Erythroblast (primary cell): ENCODE measurements at regions not wholly inside any gene's neighbourhood (a gene's known extent, or its start where the extent isn't known, plus 50 kb on each side); places are given as distances from the start of the nearest gene placed in this dataset.

Experiments
- GATA1 ChIP-seq: IDR thresholded peaks from 2 replicates; pipeline ENCODE4 v1.6.1; 2011; ENCODE audit warnings: low read depth, mild to moderate bottlenecking, control low read depth, low read length, moderate library complexity
- POLR2A ChIP-seq: IDR thresholded peaks from 2 replicates; pipeline ENCODE4 v1.6.1; 2011; ENCODE audit warnings: mild to moderate bottlenecking, low read length

GRCh38 chr2:109707281-109708147, 86.6 kb upstream of the RGPD5 start:
- TF ChIP-seq POLR2A (no peak), GATA1 (no peak)
